Hematopoietic multipotent progenitor cell treated with erythropoietin and hydrocortisone succinate and interleukin-3 and kit ligand, for 15 days (in vitro differentiated cells): ENCODE measurements at regions not wholly inside any gene's neighbourhood (a gene's known extent, or its start where the extent isn't known, plus 50 kb on each side); places are given as distances from the start of the nearest gene placed in this dataset.
"Not testable (repeated sequence)": the region's sequence is repeated elsewhere in the genome, so short reads cannot be mapped to it uniquely, and the experiment has no call there.

Source experiments
- DNase-seq: peaks from one replicate; pipeline ENCODE4 v3.0.0-alpha.2; 2015; ENCODE audit warnings: low spot score

DNA sequence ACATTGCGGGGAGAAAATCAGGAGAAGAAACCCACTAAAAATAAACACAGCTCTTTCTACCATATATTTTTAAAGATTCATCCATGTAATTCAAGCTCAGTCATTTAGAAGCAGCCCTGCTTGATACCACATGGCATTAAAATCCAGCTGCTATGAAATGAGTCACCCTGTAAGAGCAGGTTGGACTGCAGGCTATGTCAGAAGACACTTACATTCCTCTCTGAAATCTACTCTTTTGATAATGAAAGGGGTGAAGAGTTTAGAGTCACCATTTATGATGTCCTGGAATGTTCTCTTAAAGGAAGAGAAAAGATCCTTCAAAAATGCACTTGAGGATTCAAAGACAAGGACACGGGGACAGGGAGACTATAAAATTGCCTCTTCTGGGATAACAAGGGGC lies 100.6 kb upstream of the APCDD1 start:
- no peak for DNase-seq

DNA sequence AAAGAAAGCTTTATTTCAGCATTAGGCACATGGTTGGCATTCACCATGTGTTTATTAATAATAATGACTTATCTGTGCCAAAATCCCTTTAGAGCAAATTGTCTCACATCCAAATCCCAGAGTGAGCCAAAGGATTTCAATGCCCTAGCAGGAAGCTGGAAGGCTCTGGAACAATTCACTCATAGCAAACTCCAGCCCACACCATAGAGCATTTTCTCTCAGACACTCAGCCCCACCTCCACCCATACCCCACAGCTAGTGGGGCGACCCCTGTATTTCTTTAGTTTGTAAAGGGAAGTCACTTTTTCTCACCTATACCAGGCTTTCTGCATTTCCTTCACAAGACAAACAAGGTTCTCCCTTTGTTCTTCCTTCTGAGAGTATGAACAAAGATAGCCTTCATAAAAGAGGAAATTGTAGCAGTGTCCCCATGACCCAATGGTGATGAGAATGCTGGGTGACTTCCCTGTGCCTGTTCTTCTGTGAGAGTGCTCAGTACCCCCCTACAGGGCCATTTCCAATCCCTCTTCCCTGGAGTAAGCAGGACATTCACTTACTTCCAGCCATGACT lies 100.1 kb upstream of the APCDD1 start:
- DNase-seq: no peak

DNA sequence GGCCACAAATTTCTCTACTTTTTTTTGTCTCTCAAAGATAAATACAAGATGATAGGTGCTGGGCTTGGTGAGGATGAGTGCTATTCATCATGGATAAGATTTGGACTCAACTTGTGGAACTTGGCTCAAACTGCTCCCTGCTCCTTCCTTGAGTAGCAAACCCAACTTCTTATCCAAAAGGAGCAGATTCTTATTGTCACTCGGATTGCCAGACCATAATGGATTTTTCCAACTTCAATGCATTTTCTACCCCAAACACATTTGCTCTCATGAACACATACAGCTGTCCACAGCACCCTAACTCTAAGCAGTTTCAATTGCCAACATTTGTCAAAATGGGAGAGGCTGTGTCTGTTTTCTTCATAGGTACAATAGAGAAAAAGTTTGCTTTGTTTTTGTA lies 99.5 kb upstream of the APCDD1 start:
- no peak for DNase-seq

DNA sequence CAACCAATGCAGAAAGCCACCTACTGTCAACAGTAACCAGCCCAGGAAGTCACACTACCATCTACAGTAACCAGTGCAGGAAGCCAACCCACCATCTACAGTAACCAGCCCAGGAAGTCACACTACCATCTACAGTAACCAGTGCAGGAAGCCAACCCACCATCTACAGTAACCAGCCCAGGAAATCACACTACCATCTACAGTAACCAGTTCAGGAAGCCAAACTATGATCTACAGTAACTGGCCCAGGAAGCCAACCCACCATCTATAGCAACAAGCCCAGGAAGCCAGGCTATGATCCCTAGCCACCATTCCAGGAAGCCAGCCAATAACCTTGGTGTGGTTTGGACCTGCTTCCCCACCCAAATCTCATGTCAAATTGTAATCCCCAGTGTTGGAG lies 97.4 kb upstream of the APCDD1 start:
- DNase-seq: not testable (repeated sequence)

DNA sequence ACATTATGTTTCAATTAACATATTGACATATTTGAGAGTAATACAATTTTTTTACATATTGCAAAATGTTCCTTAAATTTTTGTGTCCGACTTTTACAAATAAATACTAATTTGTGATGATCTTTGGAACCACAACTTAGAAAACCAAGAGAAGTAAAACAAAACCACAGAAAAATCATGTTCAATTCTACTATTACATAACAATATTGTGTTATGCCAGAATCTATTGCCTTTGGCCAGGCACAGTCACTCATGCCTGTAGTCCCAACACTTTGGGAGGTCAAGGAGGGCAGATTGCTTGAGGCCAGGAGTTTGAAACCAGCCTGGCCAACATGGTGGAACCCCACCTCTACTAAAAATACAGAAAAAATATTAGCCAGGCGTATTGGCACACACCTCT lies 92.8 kb upstream of the APCDD1 start:
- no peak for DNase-seq

DNA sequence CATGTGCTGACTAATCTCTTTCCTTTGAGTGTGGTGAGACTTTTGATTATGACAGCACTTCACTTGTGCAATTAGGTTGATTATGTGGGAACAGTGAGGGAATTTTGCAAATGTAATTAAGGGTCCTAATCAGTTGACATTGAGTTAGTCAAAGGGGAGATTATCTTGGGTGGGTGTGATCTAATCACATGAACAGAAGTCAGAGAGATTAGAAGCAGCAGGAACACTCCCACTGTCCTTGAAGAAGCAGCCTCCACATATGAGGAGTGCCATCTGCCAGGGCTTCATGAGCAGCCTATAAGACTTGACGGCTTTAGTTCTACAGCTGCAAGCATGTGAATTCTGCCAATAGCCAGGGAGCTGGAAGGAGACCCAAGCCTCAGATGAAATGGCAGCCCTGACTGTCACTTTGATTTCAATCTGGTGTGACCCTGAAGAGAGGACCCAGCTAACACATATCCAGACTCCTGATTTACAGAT lies 89.4 kb upstream of the APCDD1 start:
- DNase-seq: no peak

DNA sequence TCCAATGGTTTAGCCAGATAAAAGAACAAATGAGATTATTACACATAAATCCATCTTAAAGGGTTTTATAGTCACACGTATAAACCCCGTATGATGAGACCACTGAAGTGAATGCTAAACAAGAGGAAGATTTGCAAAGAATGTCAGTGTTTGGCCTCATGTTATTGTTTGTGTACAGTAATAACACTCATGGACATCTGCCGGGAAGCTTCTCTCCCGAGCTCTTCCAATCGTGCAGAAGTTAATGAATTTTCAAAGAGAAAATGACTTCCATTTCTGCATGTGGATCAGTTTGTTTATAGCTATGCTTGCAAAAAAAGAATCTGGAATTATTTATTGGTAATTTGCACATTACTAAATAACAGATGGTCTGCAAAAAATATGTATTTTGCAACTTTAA lies 88.5 kb upstream of the APCDD1 start:
- no peak for DNase-seq

DNA sequence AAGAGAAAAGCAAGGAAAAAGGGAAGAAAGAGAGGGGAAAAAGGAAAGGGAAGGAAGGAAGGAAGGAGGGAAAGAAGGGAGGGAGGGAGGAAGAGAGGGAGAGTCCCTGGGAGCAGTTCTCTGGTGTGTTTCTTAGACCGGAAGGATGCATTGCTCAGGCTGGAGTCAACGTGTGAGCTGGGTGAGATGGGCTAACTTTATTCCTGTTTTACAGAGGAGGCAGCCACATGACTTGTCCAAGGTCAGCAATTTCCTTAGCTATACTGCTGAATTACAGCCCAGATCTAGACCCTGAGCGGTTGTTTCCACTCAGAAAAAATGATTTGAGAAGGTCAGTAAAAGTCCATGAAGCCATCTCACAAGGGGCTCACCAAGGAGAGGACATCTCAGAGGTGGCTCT lies 86.6 kb upstream of the APCDD1 start:
- no peak for DNase-seq

DNA sequence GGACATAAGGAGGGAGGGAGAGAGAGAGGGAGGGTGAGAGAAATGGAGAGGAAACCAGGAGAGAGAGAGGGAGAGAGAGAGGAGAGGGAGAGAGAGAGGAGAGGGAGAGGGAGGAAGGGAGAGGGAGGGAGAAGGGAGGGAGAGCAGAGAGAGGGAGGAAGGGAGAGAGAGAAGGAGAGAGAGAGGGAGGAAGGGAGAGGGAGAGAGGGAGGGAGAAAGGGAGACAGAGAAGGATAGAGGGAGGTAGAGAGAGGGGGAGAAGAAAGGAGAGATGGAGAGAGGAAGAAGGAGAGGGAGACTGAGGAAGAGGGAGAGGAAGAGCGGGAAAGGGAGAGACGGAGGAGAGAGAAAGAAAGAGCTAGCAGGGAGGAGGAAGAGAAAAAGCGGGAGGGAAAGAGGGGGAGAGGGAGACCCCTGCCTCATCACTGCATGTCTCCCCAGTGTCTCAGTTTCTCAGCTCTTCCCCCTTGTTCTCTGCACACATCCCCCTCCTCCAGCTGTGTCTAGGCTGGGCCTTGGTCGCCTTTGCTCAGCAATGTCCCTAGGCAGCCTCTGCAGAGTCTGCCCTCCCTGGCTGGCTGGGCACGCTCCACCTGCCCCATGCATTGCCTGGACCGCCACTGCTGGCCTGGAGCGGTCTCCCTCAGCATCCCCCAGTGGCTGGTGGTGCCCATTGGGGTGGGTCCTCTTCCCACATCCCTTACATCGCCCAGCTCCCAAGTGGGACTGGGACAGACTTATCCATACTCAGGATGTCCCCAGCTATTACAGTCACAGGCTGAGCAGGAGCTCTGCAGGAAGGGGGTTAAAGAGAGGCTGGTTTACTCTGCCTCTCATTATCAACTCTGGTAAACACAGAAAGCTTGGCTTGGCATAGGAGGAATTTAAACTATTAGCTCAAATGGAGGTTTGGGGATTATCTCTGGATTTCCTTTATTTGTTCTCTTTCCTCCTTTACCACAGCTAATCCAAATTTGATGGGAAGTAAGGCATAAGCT lies 85.7 kb upstream of the APCDD1 start:
- no peak for DNase-seq

DNA sequence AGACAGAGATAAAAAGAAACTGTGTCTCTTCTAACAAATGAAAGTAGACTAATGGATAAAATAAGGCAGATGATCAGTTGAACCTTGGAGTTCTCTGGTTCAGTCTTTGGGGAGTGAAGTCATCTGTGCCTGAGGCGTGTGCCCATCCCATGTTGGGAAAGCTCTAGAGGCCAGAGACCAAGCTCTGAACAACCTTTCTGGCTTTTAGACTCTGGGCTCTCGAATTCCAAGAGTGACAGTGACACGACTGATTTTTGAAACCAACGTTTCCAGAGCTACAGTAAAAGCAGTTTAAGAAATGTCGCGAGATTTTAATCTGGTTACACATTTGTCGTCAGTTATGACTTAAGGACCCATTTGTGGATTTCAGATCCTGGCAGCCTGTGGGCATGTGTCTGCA lies 83.7 kb upstream of the APCDD1 start:
- DNase-seq: no peak

DNA sequence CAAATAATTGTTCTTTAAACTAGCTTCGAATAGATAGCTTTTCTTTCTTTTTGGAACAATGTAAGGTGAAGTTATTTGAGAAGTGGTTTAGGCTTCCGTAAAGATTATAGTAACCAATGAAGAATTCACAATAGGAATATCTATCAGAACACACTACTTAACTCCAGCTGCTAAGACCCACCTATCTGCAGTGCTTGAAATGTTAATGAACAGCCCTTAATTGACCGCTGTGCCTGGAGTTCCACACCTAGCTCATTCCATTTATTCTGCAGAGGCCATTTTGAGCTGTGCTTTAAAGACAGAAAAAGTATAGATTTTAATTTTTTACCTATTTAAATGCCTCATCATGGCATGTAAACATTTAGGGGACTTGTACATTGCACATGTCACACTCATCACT lies 83.3 kb upstream of the APCDD1 start:
- DNase-seq: no peak

DNA sequence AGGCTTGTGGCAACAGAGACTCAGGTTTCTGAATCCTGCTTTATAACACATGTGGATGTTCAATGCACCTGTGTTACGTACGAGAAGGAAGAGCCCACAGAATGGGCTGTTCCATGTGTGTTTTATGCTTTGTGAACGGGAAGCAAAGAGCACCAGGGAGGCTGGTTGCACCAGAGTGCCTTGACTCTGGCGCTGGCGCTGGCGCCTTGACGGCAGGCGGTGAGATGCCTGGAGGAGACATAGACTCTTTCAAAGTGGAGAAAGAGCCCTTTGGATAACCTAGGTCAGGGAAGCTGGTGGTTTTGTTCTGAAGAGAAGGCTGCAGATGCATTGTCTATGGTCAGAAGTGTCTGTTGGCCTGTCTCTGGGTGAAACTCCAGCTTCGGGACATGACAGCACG lies 80.2 kb upstream of the APCDD1 start:
- no peak for DNase-seq

DNA sequence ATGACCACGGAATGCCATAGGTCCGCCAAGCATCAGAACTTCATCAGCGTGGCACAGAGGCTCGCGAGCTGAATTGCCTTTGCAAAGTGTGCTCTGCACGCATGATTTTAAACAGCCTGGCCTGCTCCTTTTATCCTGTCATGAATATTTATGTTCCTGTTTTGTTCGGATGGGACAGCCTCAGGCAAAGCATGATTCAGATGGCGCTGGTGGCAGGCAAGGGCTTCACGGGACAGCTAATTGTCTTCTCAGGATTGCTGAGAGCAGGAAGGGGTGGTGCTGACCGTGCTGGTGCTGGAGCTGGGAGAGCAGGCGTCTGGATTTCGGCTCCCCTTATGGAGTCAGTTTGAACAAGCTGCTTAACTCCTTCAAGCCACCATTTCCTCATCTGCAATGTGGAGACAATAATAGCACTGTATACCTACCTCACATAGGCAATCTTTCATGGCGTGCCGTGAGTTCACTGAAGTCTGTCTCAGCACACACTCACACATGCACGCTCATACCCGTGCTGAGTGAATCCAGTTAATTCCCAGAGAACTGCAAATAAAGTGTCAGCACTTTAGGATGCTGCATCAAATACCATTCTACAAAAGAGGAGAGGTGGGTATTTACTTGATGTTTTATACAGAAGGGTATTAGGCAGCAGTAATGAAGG lies 79.7 kb upstream of the APCDD1 start:
- DNase-seq: no peak

DNA sequence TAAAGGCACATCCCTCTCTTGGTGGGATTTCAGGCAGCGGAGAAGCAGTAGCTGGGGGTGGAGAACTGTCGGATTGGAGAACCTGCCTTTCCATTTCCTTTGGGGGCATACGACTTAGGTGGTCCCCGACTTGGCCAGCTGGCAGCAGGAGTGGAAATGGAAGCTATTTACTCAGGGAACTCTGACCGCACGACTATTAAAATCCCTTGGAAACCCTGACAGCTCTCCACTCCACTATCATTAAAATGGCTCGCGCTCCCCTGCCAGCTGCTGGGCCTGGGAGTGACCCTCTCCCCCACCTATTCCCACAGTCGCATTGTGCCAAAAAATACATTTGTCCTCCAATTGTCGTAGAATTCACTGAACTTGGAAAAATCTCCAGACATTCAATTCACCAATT lies 77.7 kb upstream of the APCDD1 start:
- no peak for DNase-seq

DNA sequence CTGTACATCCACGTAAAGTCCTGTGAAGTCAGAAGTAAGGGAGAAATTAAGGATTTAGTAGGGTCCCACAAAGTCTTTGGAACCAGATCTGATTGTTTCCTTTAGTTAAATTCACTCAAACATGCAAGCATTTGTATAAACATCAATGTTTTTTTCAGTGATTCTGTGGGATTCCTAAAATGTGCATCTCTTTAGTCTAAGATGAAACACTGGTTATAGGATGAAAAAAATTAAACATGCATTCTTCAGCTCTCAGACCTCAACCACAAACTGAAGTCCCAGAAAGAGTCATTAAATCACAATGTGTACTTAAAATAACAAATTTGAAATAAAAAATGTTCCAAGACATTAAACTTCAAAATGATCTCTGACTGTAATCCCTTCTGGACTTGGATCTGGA lies 76.5 kb upstream of the APCDD1 start:
- DNase-seq: no peak

DNA sequence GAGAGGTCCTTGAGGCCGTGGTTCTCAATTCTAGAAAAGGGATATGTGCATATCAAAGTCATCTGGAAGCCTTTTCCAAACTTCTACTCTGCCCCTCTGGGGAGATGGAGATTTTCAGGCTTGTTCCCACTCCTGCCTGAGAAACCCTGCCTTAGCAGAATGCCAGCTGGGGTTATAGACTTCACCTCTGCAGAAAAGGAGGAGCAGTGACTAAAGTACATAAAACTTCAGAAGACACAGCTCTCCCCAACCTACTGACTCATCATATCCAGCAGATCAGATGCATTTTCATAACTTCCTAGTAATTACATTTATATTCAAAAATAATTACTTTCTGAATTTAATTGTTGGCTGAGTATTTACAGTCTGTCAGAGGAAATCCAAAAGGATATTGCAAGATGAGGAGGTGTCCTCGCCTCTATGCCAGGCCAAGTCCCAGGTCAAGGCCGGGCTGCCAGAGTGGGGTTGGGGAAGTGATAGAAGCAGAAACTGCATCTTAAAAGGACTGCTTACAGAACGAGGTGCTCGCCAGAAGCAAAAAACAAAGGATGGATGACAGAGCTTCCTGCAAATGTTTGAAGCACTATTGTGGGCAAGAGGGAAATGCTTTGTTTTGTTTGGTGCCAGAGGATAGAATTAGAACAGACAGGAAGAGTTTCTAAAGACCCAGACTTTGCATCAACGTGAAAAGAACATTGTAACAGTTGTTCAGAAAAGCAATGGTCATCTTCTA lies 75.6 kb upstream of the APCDD1 start:
- no peak for DNase-seq

DNA sequence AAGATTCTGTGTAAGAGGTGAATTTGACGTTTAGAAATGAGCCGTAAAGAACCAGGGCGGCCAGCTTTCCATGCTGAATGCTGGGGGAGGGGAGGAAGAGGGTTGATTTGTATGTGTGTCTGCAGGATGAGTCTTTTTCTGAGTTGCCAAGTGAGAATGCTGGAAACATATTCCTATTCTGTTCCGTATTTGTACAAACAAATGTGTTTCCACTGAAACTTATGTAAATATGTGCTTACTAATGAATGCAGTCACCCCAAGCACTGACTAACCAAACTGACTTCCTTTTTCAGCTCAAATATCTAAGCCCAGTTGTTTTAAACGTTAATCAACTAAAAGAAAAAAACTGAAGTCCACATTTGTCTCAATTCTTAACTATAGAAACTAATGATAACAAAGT lies 74.9 kb upstream of the APCDD1 start:
- DNase-seq: no peak

DNA sequence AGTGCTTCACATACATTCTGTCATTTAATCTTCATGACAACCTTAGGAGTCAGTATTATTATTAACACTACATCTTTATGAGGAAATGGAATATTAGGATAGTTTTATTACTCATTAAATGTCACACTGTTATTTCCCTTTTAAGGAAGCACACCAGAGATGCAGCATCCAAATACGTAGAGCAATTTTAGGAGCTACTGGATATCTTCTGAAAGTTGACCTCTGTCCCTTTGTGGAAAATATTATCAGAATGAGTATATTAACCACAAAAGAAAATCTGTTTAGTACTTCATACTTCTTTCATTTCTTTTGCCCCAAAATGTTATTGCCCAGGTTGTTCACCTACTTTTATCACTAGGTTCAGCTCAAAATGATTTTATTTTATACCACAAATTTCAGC lies 72.9 kb upstream of the APCDD1 start:
- no peak for DNase-seq

DNA sequence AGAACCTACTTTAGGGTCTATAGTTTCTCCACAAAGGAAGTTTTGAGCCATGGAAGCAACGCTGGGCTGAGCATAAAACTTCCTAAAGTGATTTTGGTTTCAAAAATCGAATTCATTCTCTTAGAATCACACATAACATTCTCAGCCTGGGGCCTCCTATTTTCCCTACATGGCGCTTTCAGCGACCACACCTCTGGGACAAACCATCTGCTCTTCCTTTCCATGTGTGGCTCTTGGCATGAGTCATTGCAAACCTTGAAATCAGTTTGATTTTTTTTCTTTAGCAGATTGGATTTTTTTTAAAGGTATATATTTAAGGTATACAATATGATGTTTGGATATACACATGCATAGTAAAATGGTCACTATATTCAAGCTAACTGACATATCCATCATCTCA lies 72.5 kb upstream of the APCDD1 start:
- DNase-seq: no peak

DNA sequence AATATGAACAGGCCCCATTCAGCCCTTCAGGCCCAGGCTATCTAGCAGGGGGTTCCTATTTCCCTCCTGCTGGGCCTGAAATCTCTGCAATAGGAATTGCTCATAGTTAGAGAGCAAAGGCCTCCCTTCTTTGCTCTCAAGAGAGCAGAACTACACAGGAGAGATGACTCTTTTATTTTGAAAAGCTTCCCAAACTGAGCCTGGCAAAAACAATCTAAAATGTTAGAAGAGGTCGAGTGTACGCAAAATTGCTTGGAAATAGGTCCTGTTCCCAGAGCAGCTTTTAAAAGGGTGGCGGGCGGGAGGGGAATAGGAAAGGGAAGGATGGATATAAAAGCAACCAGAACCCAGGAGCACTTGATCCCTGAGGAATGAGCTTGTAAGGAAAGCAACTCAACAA lies 68.4 kb upstream of the APCDD1 start:
- DNase-seq: no peak

DNA sequence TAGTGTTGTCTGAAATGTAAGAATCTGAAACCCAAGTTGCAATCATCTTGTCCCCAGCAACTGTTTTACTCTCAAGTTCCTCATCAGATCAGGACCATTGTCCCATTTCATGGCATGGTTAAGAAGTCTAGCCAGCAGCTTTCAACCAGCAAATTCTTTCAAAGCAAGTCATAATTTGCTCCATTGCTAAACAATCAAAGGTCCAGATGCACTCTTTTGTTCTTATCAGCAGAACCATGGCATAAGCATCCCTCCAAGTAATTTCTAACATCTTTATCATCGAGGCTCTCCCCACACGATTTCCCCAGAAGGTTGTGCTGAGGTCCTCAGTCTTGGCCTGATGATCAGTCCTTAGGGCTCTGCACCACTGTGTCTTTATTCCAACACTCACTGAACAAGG lies 67.5 kb upstream of the APCDD1 start:
- no peak for DNase-seq

DNA sequence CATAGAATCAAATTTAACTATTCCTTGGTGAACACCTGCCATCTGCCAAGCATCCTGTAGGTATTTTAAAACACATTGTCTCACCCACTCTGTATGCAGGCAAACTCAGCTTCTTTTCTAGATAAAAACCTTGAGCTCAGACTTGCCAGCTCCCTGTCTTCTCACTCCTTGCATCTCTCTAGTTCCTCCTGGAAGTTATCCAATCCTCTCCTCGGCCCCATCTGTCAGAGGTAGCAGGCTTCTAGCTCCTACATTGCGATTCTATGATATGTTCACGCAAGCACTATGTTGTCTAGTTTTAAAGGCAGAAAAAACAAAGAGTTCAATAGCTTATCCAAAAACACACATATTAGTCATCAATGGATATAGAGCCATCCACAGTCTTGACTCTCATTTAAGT lies 67.0 kb upstream of the APCDD1 start:
- DNase-seq: no peak
